HG02973 (cell line): ENCODE measurements at regions not wholly inside any gene's neighbourhood (a gene's known extent, or its start where the extent isn't known, plus 50 kb on each side); places are given as distances from the start of the nearest gene placed in this dataset.
"Not testable (repeated sequence)": the region's sequence is repeated elsewhere in the genome, so short reads cannot be mapped to it uniquely, and the experiment has no call there.

ENCODE experiments used
- ATAC-seq: cut with Tn5 transposase; IDR thresholded peaks from one replicate; pipeline ENCODE4 v1.9.1; 2021; ENCODE audit warnings: moderate library complexity; ENCODE audit not compliant: unreplicated experiment

GRCh38 chr10:9301148-9301547 lies 1246.7 kb downstream of the GATA3 start:
- no peak for ATAC-seq

GRCh38 chr10:9301554-9301953 lies 1247.1 kb downstream of the GATA3 start:
- no peak for ATAC-seq

GRCh38 chr10:9302140-9302746 lies 1247.8 kb downstream of the GATA3 start:
- ATAC-seq, result peak; percentile 42

GRCh38 chr10:9305018-9305655 lies 1250.6 kb downstream of the GATA3 start:
- no peak for ATAC-seq

GRCh38 chr10:9311702-9312499 lies 1257.4 kb downstream of the GATA3 start:
- ATAC-seq, result no peak

GRCh38 chr10:9315292-9315691 lies 1260.8 kb downstream of the GATA3 start:
- ATAC-seq, result no peak

- no peak for ATAC-seq
These were observed 1277.1 kb downstream of the GATA3 start for GRCh38 chr10:9331583-9332008.

GRCh38 chr10:9334270-9334669 lies 1279.8 kb downstream of the GATA3 start:
- ATAC-seq, result no peak

GRCh38 chr10:9339716-9340115 lies 1285.2 kb downstream of the GATA3 start:
- no peak for ATAC-seq

- no peak for ATAC-seq
These were observed 1288.5 kb downstream of the GATA3 start for GRCh38 chr10:9342885-9343570.

- ATAC-seq, result not testable (repeated sequence)
These were observed 1293.4 kb downstream of the GATA3 start for GRCh38 chr10:9347933-9348332.

GRCh38 chr10:9357471-9357870 lies 1303.0 kb downstream of the GATA3 start:
- no peak for ATAC-seq

GRCh38 chr10:9362721-9363120 lies 1308.2 kb downstream of the GATA3 start:
- ATAC-seq, result no peak

- ATAC-seq, result no peak
These were observed 1324.7 kb downstream of the GATA3 start for GRCh38 chr10:9379183-9379582.

- no peak for ATAC-seq
These were observed 1327.4 kb downstream of the GATA3 start for GRCh38 chr10:9381733-9382532.

- no peak for ATAC-seq
These were observed 1328.0 kb downstream of the GATA3 start for GRCh38 chr10:9382533-9382866.

GRCh38 chr10:9390516-9390915 lies 1336.0 kb downstream of the GATA3 start:
- ATAC-seq, result no peak

- no peak for ATAC-seq
These were observed 1344.9 kb downstream of the GATA3 start for GRCh38 chr10:9399275-9399983.

- ATAC-seq, result not testable (repeated sequence)
These were observed 1347.6 kb downstream of the GATA3 start for GRCh38 chr10:9402067-9402466.
